GM20431 (cell line): ENCODE measurements at regions not wholly inside any gene's neighbourhood (a gene's known extent, or its start where the extent isn't known, plus 50 kb on each side); places are given as distances from the start of the nearest gene placed in this dataset.

Experiments used
- in situ Hi-C: fragments of 300-500 bp; cut with MseI, MboI; formaldehyde crosslinking; loops from one replicate; pipeline ENCODE4 v1.15.0; 2020; ENCODE audit warnings: low sequenced_read_pairs; ENCODE audit not compliant: unreplicated experiment

- in situ Hi-C loops, result no loop called here
Measured at GRCh38 chr12:3945671-3946070, 72.5 kb upstream of the PARP11 start.

GRCh38 chr12:3944620-3945019 is 71.4 kb upstream of the PARP11 start:
- in situ Hi-C loops, result no loop called here

- in situ Hi-C loops, result no loop called here
Measured at GRCh38 chr12:3938042-3938544, 64.9 kb upstream of the PARP11 start.

GRCh38 chr12:3935078-3935477 is 61.9 kb upstream of the PARP11 start:
- in situ Hi-C loops, result no loop called here

GRCh38 chr12:3933819-3934192 is 60.6 kb upstream of the PARP11 start:
- in situ Hi-C loops, result no loop called here

GRCh38 chr12:3933074-3933818 is 60.0 kb upstream of the PARP11 start:
- in situ Hi-C loops, result no loop called here

- in situ Hi-C loops, result no loop called here
Measured at GRCh38 chr12:3931776-3932175, 58.6 kb upstream of the PARP11 start.

GRCh38 chr12:3931206-3931605 is 58.0 kb upstream of the PARP11 start:
- in situ Hi-C loops, result no loop called here

GRCh38 chr12:3929875-3930615 is 56.8 kb upstream of the PARP11 start:
- in situ Hi-C loops, result no loop called here

GRCh38 chr12:3928538-3929184 is 55.5 kb upstream of the PARP11 start:
- in situ Hi-C loops, result no loop called here

GRCh38 chr12:3925621-3926020 is 52.4 kb upstream of the PARP11 start:
- in situ Hi-C loops, result no loop called here

- in situ Hi-C loops, result no loop called here
Measured at GRCh38 chr12:3924761-3925160, 51.6 kb upstream of the PARP11 start.

- in situ Hi-C loops, result no loop called here
Measured at GRCh38 chr12:3923021-3923420, 49.8 kb upstream of the PARP11 start.
